Thoracic aorta (tissue), 2 donors: ENCODE measurements at regions not wholly inside any gene's neighbourhood (a gene's known extent, or its start where the extent isn't known, plus 50 kb on each side); places are given as distances from the start of the nearest gene placed in this dataset.

Experiments used
- ATAC-seq: fragments of 150-250 bp; one replicate; pipeline ENCODE4 v1.8.0; 2017; ENCODE audit warnings: low read depth; ENCODE audit not compliant: insufficient number of reproducible peaks, low FRiP score
- DNase-seq: peaks from one replicate; pipeline ENCODE4 v3.0.0-alpha.2; 2020; ENCODE audit warnings: low spot score
- H3K27ac ChIP-seq, 2 donors: fragments of 200-600 bp; sonication (generic); 1 replicate in 1 of 2; 2 replicates in 1 of 2; pipeline ENCODE4 v1.5.1; 2016; ENCODE audit warnings: mild to moderate bottlenecking in 2 of 2, moderate library complexity in 2 of 2
- H3K27me3 ChIP-seq: fragments of 200-600 bp; sonication (generic); replicated peaks from 2 replicates; pipeline ENCODE4 v1.6.0; 2016; ENCODE audit warnings: mild to moderate bottlenecking; ENCODE audit not compliant: insufficient read depth
- H3K36me3 ChIP-seq: fragments of 200-600 bp; sonication (generic); one replicate; pipeline ENCODE4 v1.5.1; 2016
- H3K4me1 ChIP-seq, 2 donors: fragments of 200-600 bp; sonication (generic); 1 replicate in 1 of 2; 2 replicates in 1 of 2; pipeline versions ENCODE4 v1.5.1 to v1.6.0; 2016; ENCODE audit warnings: low read depth in 2 of 2, mild to moderate bottlenecking in 1 of 2; ENCODE audit not compliant: control insufficient read depth in 1 of 2
- H3K4me3 ChIP-seq: fragments of 200-600 bp; sonication (generic); 2 replicates; pipeline ENCODE4 v1.5.1; 2016; ENCODE audit warnings: mild to moderate bottlenecking
- H3K9me3 ChIP-seq: fragments of 200-600 bp; sonication (generic); 2 replicates; pipeline ENCODE4 v1.5.1; 2016
- TF ChIP-seq, protein P1 (sequence below): fragments of 200-600 bp; sonication (generic); IDR thresholded peaks from one replicate; pipeline ENCODE4 v1.5.1; 2019; ENCODE audit warnings: antibody characterized with exemption

DNA sequence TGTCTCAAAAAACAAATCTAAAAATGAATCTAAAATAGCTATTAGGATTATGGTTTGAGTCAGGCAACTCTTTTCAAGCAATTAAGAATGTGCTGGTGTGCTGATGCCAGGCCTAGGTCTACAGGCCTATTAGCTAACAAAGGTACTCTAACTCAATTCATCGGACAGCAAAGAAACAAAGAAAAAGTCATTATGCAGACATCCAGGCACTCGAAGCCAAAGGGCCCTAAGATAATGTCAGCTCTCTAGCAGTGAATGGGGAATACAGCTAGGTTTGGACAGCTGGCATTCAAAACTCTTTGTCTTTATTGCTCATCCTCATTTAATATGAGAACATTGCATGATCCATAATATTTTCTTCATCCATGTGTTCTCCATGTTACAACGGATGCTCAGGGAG, 108.5 kb downstream of the TMEM114 start:
- TF ChIP-seq, protein P1, sequence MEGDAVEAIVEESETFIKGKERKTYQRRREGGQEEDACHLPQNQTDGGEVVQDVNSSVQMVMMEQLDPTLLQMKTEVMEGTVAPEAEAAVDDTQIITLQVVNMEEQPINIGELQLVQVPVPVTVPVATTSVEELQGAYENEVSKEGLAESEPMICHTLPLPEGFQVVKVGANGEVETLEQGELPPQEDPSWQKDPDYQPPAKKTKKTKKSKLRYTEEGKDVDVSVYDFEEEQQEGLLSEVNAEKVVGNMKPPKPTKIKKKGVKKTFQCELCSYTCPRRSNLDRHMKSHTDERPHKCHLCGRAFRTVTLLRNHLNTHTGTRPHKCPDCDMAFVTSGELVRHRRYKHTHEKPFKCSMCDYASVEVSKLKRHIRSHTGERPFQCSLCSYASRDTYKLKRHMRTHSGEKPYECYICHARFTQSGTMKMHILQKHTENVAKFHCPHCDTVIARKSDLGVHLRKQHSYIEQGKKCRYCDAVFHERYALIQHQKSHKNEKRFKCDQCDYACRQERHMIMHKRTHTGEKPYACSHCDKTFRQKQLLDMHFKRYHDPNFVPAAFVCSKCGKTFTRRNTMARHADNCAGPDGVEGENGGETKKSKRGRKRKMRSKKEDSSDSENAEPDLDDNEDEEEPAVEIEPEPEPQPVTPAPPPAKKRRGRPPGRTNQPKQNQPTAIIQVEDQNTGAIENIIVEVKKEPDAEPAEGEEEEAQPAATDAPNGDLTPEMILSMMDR = no peak
- Histone ChIP-seq H3K4me1 (no peaks in the 10 kb centered on the region), H3K27me3 (no peaks in the 10 kb centered on the region), H3K4me3 (no peak overlapping the region), H3K36me3 (no peaks in the 10 kb centered on the region), H3K9me3 (no peaks in the 10 kb centered on the region), H3K27ac (no peak overlapping the region)
- ATAC-seq = no peak
- no peak for DNase-seq

- Histone ChIP-seq H3K4me1 (no peaks in the 10 kb centered on the region), H3K9me3 (no peaks in the 10 kb centered on the region), H3K4me3 (no peak overlapping the region), H3K27me3 (no peaks in the 10 kb centered on the region), H3K36me3 (no peaks in the 10 kb centered on the region), H3K27ac (no peak overlapping the region)
- no peak for DNase-seq
- no peak for ATAC-seq
- TF ChIP-seq, protein P1 = no peak
Observed at GRCh38 chr16:8476824-8477223, 113.5 kb downstream of the TMEM114 start.

GRCh38 chr16:8474587-8474986, 115.7 kb downstream of the TMEM114 start:
- no peak for DNase-seq
- Histone ChIP-seq H3K36me3 (no peaks in the 10 kb centered on the region), H3K27ac (no peak overlapping the region), H3K9me3 (no peaks in the 10 kb centered on the region), H3K27me3 (no peaks in the 10 kb centered on the region), H3K4me1 (no peaks in the 10 kb centered on the region), H3K4me3 (no peak overlapping the region)
- ATAC-seq = no peak
- TF ChIP-seq, protein P1 = no peak

DNA sequence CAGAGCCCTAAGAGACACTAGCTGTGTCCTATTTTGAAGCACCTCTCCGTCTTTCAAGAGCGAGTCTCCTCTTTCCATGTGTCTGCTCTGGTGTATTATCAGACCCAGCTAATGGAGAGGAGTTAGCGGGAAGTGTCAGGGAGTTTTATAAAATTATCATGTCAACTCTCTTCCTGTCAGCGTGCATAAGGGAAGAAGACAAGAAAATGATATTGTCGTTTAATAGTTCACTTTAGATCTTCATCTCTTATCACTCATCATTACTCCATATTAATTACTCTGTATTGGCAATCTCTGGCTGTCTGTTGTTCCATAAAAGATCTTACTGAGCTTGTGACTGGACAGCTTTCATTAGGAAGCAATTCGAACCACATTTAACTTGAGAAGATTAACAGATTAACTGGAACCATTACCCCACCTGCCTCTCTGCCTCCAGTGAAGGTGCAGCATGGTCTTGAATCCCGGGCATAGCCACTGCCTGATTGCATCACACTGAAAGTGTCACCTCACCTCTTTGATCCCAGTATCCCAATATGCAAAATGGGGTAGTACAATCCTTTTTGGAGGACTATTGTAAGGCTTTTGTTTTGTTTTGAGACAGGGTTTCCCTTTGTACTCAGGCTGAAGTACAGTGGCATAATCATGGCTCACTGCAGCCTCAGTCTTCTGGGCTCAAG, 121.1 kb downstream of the TMEM114 start:
- TF ChIP-seq, protein P1 = no peak
- Histone ChIP-seq H3K4me3 (no peak overlapping the region), H3K9me3 (no peaks in the 10 kb centered on the region), H3K27ac (no peak overlapping the region), H3K4me1 (no peaks in the 10 kb centered on the region), H3K36me3 (no peaks in the 10 kb centered on the region), H3K27me3 (no peaks in the 10 kb centered on the region)
- DNase-seq = no peak
- no peak for ATAC-seq

- Histone ChIP-seq H3K36me3 (no peaks in the 10 kb centered on the region), H3K27ac (no peak overlapping the region), H3K27me3 (no peaks in the 10 kb centered on the region), H3K4me3 (no peak overlapping the region), H3K4me1 (no peaks in the 10 kb centered on the region), H3K9me3 (no peaks in the 10 kb centered on the region)
- DNase-seq (no peak), ATAC-seq (no peak)
- TF ChIP-seq, protein P1 = no peak
Observed at GRCh38 chr16:8464979-8465378, 125.3 kb downstream of the TMEM114 start.
